ENCODE measurements at regions not wholly inside any gene's neighbourhood (a gene's known extent, or its start where the extent isn't known, plus 50 kb on each side); places are given as distances from the start of the nearest gene placed in this dataset.

DNA sequence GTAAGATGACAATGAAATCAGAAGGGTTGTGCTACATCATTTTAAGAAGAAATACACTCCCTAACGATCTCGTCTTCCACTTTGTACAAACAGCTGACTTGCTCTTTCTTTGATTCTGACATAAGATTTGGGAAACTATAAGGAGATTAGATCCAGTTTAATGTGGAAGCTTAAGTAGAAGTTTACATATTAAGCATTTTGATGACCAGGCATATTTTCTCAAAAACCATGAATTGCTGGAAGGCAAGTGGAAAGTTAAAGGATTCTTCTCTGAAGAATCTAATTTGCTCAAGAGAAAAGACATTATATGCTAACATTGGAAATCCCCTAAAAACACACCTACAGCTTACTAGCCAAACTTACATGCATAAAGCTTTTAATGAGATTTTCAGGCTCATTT, 531.9 kb upstream of the PTPRD start:
- no peaks in the 10 kb centered on the region for H3K4me1 ChIP-seq (ENCODE audit: control insufficient read depth, insufficient read depth, low read length)
- no peaks in the 10 kb centered on the region for H3K9me3 ChIP-seq (ENCODE audit: control insufficient read depth, insufficient read depth, low read depth, low read length)
- no peak overlapping the region for H3K27ac ChIP-seq (ENCODE audit: extremely low read depth, low read depth, low read length)
- ChIA-PET POLR2A (no interaction called here), CTCF (no interaction called here)
- H3K4me3 ChIP-seq (ENCODE audit: low read depth, low read length), result no peak overlapping the region
- no peak for TF ChIP-seq ZNF274 (IDR thresholded peaks at IDR 0.05; ENCODE audit: low read length)
- TF ChIP-seq ZNF274 (tag by site-specific recombination; IDR thresholded peaks at IDR 0.05; ENCODE audit: borderline replicate concordance), result no peak
- H3K36me3 ChIP-seq (ENCODE audit: control insufficient read depth in 2 of 2, insufficient read depth in 1 of 2, low read length in 2 of 2), result no peaks in the 10 kb centered on the region

DNA sequence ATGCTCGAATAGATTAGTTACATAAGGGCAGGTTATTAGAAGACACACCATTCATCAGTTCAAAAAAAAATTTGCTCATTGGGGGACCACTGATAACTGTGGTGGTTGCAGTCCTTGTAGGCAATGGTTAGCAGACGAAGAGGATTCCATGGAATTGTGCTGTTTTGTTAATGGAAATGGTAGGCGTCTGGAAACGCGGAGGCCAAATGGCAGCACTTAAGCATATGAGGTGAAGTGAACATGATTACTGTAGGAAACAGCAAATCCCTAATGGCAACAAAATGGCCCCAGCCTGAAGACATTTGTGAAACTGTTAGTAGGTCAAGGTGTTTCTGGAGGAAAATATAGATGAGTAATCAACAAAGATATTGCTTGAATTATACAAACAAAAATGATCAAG, 535.4 kb upstream of the PTPRD start:
- POLR2A ChIA-PET, result no interaction called here
- CTCF ChIA-PET, result interaction anchor here (0.6 kb wide), 1 partner anchor 33 kb away, joined by 3 read pairs; no protein-coding TSS in a partner anchor

DNA sequence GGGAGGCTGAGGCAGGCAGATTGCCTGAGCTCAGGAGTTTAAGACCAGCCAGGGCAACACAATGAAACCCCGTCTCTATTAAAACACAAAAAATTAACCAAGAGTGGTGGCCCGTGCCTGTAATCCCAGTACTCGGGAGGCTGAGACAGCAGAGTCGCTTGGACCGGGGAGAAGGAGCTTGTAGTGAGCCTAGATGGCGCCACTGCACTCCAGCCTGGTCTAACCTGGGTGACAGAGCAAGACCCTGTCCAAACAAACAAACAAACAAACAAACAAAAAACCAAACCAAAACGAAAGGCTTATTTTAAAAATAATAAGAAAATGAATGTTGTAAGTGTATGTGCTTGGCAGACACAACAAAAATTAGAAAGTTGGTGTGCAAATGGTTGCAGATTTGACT, 536.3 kb upstream of the PTPRD start:
- ChIA-PET POLR2A (no interaction called here), CTCF (interaction anchor here (0.6 to 0.7 kb wide), 2 partner anchors 17 to 32 kb away, joined by 3 read pairs; no protein-coding TSS in a partner anchor)
- TF ChIP-seq, protein P1, sequence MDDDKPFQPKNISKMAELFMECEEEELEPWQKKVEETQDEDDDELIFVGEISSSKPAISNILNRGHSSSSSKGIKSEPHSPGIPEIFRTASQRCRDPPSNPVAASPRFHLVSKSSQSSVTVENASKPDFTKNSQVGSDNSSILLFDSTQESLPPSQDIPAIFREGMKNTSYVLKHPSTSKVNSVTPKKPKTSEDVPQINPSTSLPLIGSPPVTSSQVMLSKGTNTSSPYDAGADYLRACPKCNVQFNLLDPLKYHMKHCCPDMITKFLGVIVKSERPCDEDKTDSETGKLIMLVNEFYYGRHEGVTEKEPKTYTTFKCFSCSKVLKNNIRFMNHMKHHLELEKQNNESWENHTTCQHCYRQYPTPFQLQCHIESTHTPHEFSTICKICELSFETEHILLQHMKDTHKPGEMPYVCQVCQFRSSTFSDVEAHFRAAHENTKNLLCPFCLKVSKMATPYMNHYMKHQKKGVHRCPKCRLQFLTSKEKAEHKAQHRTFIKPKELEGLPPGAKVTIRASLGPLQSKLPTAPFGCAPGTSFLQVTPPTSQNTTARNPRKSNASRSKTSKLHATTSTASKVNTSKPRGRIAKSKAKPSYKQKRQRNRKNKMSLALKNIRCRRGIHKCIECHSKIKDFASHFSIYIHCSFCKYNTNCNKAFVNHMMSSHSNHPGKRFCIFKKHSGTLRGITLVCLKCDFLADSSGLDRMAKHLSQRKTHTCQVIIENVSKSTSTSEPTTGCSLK (tag by site-specific recombination; IDR thresholded peaks at IDR 0.05), result no peak
- no peak for TF ChIP-seq ZNF23 (tag by site-specific recombination; IDR thresholded peaks at IDR 0.05; ENCODE audit: borderline replicate concordance)
- TF ChIP-seq, protein P2, sequence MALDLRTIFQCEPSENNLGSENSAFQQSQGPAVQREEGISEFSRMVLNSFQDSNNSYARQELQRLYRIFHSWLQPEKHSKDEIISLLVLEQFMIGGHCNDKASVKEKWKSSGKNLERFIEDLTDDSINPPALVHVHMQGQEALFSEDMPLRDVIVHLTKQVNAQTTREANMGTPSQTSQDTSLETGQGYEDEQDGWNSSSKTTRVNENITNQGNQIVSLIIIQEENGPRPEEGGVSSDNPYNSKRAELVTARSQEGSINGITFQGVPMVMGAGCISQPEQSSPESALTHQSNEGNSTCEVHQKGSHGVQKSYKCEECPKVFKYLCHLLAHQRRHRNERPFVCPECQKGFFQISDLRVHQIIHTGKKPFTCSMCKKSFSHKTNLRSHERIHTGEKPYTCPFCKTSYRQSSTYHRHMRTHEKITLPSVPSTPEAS (tag by site-specific recombination; IDR thresholded peaks at IDR 0.05), result no peak
- TF ChIP-seq ZNF292 (tag by site-specific recombination; IDR thresholded peaks at IDR 0.05; ENCODE audit: borderline replicate concordance, low read depth), result no peak
- TF ChIP-seq ZNF214 (tag by site-specific recombination; IDR thresholded peaks at IDR 0.05; ENCODE audit: borderline replicate concordance), result no peak
- TF ChIP-seq ZNF555 (tag by site-specific recombination; conservative IDR thresholded peaks at IDR 0.05), result no peak
- no peak for TF ChIP-seq ZNF548 (tag by site-specific recombination; IDR thresholded peaks at IDR 0.05)
- TF ChIP-seq ZBTB20 (tag by site-specific recombination; IDR thresholded peaks at IDR 0.05), result no peak
- TF ChIP-seq ZNF423 (tag by site-specific recombination; IDR thresholded peaks at IDR 0.05), result no peak
- H3K27ac ChIP-seq (ENCODE audit: extremely low read depth, low read depth, low read length), result no peak overlapping the region
- H3K36me3 ChIP-seq (ENCODE audit: control insufficient read depth in 2 of 2, insufficient read depth in 1 of 2, low read length in 2 of 2), result no peaks in the 10 kb centered on the region
- no peak overlapping the region for H3K4me3 ChIP-seq (ENCODE audit: low read depth, low read length)
- no peaks in the 10 kb centered on the region for H3K9me3 ChIP-seq (ENCODE audit: control insufficient read depth, insufficient read depth, low read depth, low read length)
- no peaks in the 10 kb centered on the region for H3K4me1 ChIP-seq (ENCODE audit: control insufficient read depth, insufficient read depth, low read length)

More for the DNA sequence above, 535.4 kb upstream of the PTPRD start:
- TF ChIP-seq, protein P3, sequence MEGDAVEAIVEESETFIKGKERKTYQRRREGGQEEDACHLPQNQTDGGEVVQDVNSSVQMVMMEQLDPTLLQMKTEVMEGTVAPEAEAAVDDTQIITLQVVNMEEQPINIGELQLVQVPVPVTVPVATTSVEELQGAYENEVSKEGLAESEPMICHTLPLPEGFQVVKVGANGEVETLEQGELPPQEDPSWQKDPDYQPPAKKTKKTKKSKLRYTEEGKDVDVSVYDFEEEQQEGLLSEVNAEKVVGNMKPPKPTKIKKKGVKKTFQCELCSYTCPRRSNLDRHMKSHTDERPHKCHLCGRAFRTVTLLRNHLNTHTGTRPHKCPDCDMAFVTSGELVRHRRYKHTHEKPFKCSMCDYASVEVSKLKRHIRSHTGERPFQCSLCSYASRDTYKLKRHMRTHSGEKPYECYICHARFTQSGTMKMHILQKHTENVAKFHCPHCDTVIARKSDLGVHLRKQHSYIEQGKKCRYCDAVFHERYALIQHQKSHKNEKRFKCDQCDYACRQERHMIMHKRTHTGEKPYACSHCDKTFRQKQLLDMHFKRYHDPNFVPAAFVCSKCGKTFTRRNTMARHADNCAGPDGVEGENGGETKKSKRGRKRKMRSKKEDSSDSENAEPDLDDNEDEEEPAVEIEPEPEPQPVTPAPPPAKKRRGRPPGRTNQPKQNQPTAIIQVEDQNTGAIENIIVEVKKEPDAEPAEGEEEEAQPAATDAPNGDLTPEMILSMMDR (tag by site-specific recombination; IDR thresholded peaks at IDR 0.05), result no peak
- TF ChIP-seq, protein P4, sequence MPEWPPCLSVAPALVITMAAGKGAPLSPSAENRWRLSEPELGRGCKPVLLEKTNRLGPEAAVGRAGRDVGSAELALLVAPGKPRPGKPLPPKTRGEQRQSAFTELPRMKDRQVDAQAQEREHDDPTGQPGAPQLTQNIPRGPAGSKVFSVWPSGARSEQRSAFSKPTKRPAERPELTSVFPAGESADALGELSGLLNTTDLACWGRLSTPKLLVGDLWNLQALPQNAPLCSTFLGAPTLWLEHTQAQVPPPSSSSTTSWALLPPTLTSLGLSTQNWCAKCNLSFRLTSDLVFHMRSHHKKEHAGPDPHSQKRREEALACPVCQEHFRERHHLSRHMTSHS (tag by site-specific recombination; IDR thresholded peaks at IDR 0.05), result no peak
- TF ChIP-seq YY1 (tag by site-specific recombination; IDR thresholded peaks at IDR 0.05) (no peak), ZNF792 (tag by site-specific recombination; IDR thresholded peaks at IDR 0.05) (no peak)
- Histone ChIP-seq H3K27ac (ENCODE audit: extremely low read depth, low read depth, low read length) (no peak overlapping the region), H3K4me1 (ENCODE audit: control insufficient read depth, insufficient read depth, low read length) (no peaks in the 10 kb centered on the region), H3K9me3 (ENCODE audit: control insufficient read depth, insufficient read depth, low read depth, low read length) (no peaks in the 10 kb centered on the region), H3K4me3 (ENCODE audit: low read depth, low read length) (no peak overlapping the region), H3K36me3 (ENCODE audit: control insufficient read depth in 2 of 2, insufficient read depth in 1 of 2, low read length in 2 of 2) (no peaks in the 10 kb centered on the region)

Data from HEK293 (cell line).